WI38 (cell line): ENCODE measurements at regions not wholly inside any gene's neighbourhood (a gene's known extent, or its start where the extent isn't known, plus 50 kb on each side); places are given as distances from the start of the nearest gene placed in this dataset.

ENCODE experiments used
- H3K4me3 ChIP-seq: 2 replicates; pipeline ENCODE4 v1.5.1; 2011; ENCODE audit warnings: low read depth, mild to moderate bottlenecking, control low read depth, low read length
- CTCF ChIP-seq: IDR thresholded peaks from 2 replicates; pipeline ENCODE4 v1.5.1; 2012; ENCODE audit warnings: low read depth, mild to moderate bottlenecking, control low read depth, low read length

DNA sequence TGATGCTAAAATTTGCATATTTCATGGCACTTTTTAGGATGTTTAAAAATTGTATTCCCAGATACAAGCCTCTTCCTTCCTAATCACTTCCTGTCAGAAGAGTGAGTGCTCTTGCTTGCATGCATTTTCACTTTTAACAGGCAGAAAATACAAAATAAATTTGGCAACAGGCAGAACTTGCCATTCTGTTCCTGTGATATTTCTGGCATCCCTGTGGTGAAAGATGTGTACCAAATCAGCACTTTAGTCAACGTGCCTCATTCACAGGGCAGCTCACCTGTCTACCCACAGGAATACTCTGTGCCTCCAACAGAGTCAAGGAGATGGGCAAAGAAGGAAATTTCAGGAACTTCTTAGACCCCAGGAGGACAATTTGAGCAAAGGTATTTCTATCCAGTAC lies 360.9 kb downstream of the AKAIN1 start:
- no peak overlapping the region for H3K4me3 ChIP-seq
- no peak for TF ChIP-seq CTCF

GRCh38 chr18:4831791-4832375 lies 365.2 kb downstream of the AKAIN1 start:
- no peak for TF ChIP-seq CTCF
- no peak overlapping the region for H3K4me3 ChIP-seq

DNA sequence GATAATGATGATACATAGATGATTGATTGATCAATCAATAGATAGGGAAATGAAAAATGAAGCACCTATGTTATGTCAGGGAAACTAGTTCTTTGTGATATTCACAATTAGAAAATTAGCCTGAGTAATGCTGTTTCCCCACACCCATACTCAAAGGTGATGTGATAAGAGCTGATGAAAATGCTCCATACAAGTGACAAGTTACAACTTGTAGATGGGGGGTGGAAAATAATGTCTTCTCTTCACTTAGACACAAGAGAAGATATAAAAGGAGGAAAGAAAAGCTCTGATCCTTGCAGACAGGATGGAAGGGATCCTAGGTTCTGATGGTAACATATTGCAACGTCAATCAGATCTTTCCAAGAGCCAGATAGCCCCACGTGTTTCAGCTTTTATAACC lies 365.9 kb downstream of the AKAIN1 start:
- TF ChIP-seq CTCF: no peak
- H3K4me3 ChIP-seq: no peak overlapping the region

GRCh38 chr18:4823091-4823490 lies 368.0 kb upstream of the DLGAP1 start:
- no peak for TF ChIP-seq CTCF
- no peak overlapping the region for H3K4me3 ChIP-seq

DNA sequence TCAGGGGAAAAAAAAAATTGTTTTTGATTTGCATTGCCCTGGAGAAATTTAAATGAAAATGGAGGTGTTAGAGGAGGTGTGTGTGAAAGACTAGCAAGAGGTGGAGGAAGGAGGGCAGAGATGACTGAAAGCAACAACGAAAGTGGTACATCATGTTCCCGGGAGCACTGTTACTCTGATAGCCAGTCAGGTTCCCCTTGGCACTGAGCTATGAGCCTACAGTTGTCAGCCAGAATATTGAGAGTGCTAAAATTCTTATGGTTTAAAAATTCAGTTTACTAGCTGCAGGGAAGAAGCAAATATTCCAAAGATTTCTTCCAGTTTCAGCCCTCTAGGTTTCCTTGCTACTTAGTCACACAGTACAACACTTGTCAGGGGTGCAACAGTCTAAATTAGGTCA lies 366.7 kb upstream of the DLGAP1 start:
- no peak overlapping the region for H3K4me3 ChIP-seq
- no peak for TF ChIP-seq CTCF

GRCh38 chr18:4817665-4818064 lies 362.6 kb upstream of the DLGAP1 start:
- H3K4me3 ChIP-seq: no peak overlapping the region
- no peak for TF ChIP-seq CTCF

GRCh38 chr18:4813708-4814107 lies 358.6 kb upstream of the DLGAP1 start:
- TF ChIP-seq CTCF: no peak
- H3K4me3 ChIP-seq: no peak overlapping the region
